Chondrocyte (in vitro differentiated cells): ENCODE measurements at regions not wholly inside any gene's neighbourhood (a gene's known extent, or its start where the extent isn't known, plus 50 kb on each side); places are given as distances from the start of the nearest gene placed in this dataset.
A peak's percentile ranks its signal among the peaks of the same experiment; 100 is the strongest.

Experiments used
- DNase-seq: peaks from one replicate; pipeline ENCODE4 v3.0.0; 2021; ENCODE audit warnings: mixed read lengths, low spot score
- H3K27ac Mint-ChIP-seq: one replicate; pipeline ENCODE4 v1.8.0; 2021; ENCODE audit warnings: mild to moderate bottlenecking, moderate library complexity, mixed read lengths; ENCODE audit not compliant: unreplicated experiment
- H3K27me3 Mint-ChIP-seq: 2 replicates; pipeline ENCODE4 v1.8.0; 2021; ENCODE audit warnings: low read depth, mixed read lengths
- H3K36me3 Mint-ChIP-seq: 2 replicates; pipeline ENCODE4 v1.8.0; 2021; ENCODE audit warnings: low read depth, mixed read lengths
- H3K4me1 Mint-ChIP-seq: 2 replicates; pipeline ENCODE4 v1.8.0; 2021; ENCODE audit warnings: low read depth, mild to moderate bottlenecking, mixed read lengths
- H3K4me3 Mint-ChIP-seq: one replicate; pipeline ENCODE4 v1.8.0; 2021; ENCODE audit warnings: mild to moderate bottlenecking, moderate library complexity, mixed read lengths; ENCODE audit not compliant: unreplicated experiment
- H3K9me3 Mint-ChIP-seq: 2 replicates; pipeline ENCODE4 v1.8.0; 2021; ENCODE audit warnings: low read depth, mixed read lengths
- TF ChIP-seq, protein P1 (sequence below): fragments of 200-600 bp; sonication (generic); IDR thresholded peaks from 2 replicates; pipeline ENCODE4 v1.5.0; 2021; ENCODE audit warnings: antibody characterized with exemption, mild to moderate bottlenecking, moderate library complexity

GRCh38 chr10:52642208-52642607, 130.4 kb downstream of the MBL2 start:
- Mint-ChIP-seq H3K4me3 (no peak overlapping the region), H3K27ac (no peak overlapping the region), H3K9me3 (no peaks in the 10 kb centered on the region), H3K27me3 (peaks cover 1% of the 10 kb centered on the region), H3K36me3 (no peaks in the 10 kb centered on the region), H3K4me1 (no peaks in the 10 kb centered on the region)
- TF ChIP-seq, protein P1, sequence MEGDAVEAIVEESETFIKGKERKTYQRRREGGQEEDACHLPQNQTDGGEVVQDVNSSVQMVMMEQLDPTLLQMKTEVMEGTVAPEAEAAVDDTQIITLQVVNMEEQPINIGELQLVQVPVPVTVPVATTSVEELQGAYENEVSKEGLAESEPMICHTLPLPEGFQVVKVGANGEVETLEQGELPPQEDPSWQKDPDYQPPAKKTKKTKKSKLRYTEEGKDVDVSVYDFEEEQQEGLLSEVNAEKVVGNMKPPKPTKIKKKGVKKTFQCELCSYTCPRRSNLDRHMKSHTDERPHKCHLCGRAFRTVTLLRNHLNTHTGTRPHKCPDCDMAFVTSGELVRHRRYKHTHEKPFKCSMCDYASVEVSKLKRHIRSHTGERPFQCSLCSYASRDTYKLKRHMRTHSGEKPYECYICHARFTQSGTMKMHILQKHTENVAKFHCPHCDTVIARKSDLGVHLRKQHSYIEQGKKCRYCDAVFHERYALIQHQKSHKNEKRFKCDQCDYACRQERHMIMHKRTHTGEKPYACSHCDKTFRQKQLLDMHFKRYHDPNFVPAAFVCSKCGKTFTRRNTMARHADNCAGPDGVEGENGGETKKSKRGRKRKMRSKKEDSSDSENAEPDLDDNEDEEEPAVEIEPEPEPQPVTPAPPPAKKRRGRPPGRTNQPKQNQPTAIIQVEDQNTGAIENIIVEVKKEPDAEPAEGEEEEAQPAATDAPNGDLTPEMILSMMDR, result no peak
- DNase-seq, result no peak

- H3K27me3 Mint-ChIP-seq, result peaks cover 1% of the 10 kb centered on the region
- no peaks in the 10 kb centered on the region for H3K4me1 Mint-ChIP-seq
- H3K4me3 Mint-ChIP-seq, result no peak overlapping the region
- H3K27ac Mint-ChIP-seq, result no peak overlapping the region
- TF ChIP-seq, protein P1, result peak; percentile 95
- H3K36me3 Mint-ChIP-seq, result no peaks in the 10 kb centered on the region
- DNase-seq, result no peak
- no peaks in the 10 kb centered on the region for H3K9me3 Mint-ChIP-seq
Measured at GRCh38 chr10:52644373-52645186, 128.0 kb downstream of the MBL2 start.

GRCh38 chr10:52645187-52645758, 127.3 kb downstream of the MBL2 start:
- DNase-seq, result no peak
- Mint-ChIP-seq H3K4me3 (no peak overlapping the region), H3K9me3 (no peaks in the 10 kb centered on the region), H3K27me3 (peaks cover 1% of the 10 kb centered on the region), H3K36me3 (no peaks in the 10 kb centered on the region), H3K27ac (no peak overlapping the region), H3K4me1 (no peaks in the 10 kb centered on the region)
- TF ChIP-seq, protein P1, result no peak

GRCh38 chr10:52649511-52649910, 123.1 kb downstream of the MBL2 start:
- peaks cover 10% of the 10 kb centered on the region for H3K4me1 Mint-ChIP-seq
- no peak overlapping the region for H3K27ac Mint-ChIP-seq
- H3K27me3 Mint-ChIP-seq, result no peaks in the 10 kb centered on the region
- no peak for DNase-seq
- H3K4me3 Mint-ChIP-seq, result no peak overlapping the region
- H3K36me3 Mint-ChIP-seq, result no peaks in the 10 kb centered on the region
- TF ChIP-seq, protein P1, result no peak
- no peaks in the 10 kb centered on the region for H3K9me3 Mint-ChIP-seq

DNA sequence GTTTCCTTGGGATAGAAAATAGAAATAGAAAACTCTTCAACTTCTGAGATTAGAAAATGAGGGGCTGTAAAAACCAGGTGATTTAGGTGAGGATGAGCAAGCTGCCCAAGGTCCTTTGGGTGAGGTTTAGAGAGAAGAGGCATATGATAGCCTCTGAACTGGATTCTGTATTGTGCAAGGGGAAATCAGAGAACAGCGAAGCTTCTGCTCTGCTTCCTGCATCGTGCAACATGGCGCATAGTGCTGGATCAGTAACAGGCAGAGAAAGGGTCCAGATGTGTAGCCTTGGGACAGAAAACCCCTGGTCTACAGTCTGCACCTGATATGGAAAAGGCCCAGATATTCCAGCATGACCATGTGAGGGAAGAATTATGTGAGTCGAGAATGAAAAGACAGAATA, 121.7 kb downstream of the MBL2 start:
- Mint-ChIP-seq H3K36me3 (no peaks in the 10 kb centered on the region), H3K27me3 (no peaks in the 10 kb centered on the region), H3K9me3 (no peaks in the 10 kb centered on the region), H3K27ac (no peak overlapping the region), H3K4me1 (peaks cover 10% of the 10 kb centered on the region), H3K4me3 (no peak overlapping the region)
- DNase-seq, result no peak
- TF ChIP-seq, protein P1, result no peak
